LHCN-M2 (cell line): ENCODE measurements at regions not wholly inside any gene's neighbourhood (a gene's known extent, or its start where the extent isn't known, plus 50 kb on each side); places are given as distances from the start of the nearest gene placed in this dataset.

ENCODE experiments used
- DNase-seq: peaks from one replicate; pipeline ENCODE4 v3.0.0-alpha.2; 2012; ENCODE audit warnings: low read depth

- DNase-seq, result no peak
These were observed 59.9 kb upstream of the ZFR start for GRCh38 chr5:32504329-32504988.

GRCh38 chr5:32503261-32503660 lies 58.7 kb upstream of the ZFR start:
- DNase-seq, result peak; percentile 10

- DNase-seq, result no peak
These were observed 56.8 kb upstream of the ZFR start for GRCh38 chr5:32501071-32502002.

GRCh38 chr5:32500181-32500580 lies 55.6 kb upstream of the ZFR start:
- no peak for DNase-seq

GRCh38 chr5:32499261-32499660 lies 54.7 kb upstream of the ZFR start:
- DNase-seq, result no peak

GRCh38 chr5:32498484-32498883 lies 53.9 kb upstream of the ZFR start:
- no peak for DNase-seq

- DNase-seq, result no peak
These were observed 51.6 kb upstream of the ZFR start for GRCh38 chr5:32496104-32496503.

- DNase-seq, result no peak
These were observed 50.3 kb upstream of the ZFR start for GRCh38 chr5:32494827-32495226.
